Mesodermal cell (in vitro differentiated cells): ENCODE measurements at regions not wholly inside any gene's neighbourhood (a gene's known extent, or its start where the extent isn't known, plus 50 kb on each side); places are given as distances from the start of the nearest gene placed in this dataset.

Experiments used
- H3K27ac ChIP-seq: 2 replicates; pipeline ENCODE4 v1.7.0; 2013; ENCODE audit warnings: mild to moderate bottlenecking, low read depth, low read length, moderate library complexity; ENCODE audit not compliant: severe bottlenecking
- H3K36me3 ChIP-seq: 2 replicates; pipeline ENCODE4 v1.7.1; 2013; ENCODE audit warnings: mild to moderate bottlenecking, low read length, moderate library complexity; ENCODE audit not compliant: control insufficient read depth, insufficient read depth
- H3K4me1 ChIP-seq: one replicate; pipeline ENCODE4 v1.7.1; 2013; ENCODE audit warnings: mild to moderate bottlenecking, low read length; ENCODE audit not compliant: insufficient read depth, control insufficient read depth, poor library complexity, severe bottlenecking
- H3K4me3 ChIP-seq: 2 replicates; pipeline ENCODE4 v1.7.0; 2013; ENCODE audit warnings: low read length, control low read depth, mild to moderate bottlenecking; ENCODE audit not compliant: insufficient read depth, poor library complexity, severe bottlenecking; ENCODE audit errors: extremely low read depth
- H3K9me3 ChIP-seq: 2 replicates; pipeline ENCODE4 v1.7.1; 2013; ENCODE audit warnings: mild to moderate bottlenecking, low read length, moderate library complexity; ENCODE audit not compliant: control insufficient read depth
- WGBS, 2 experiments: methylation state at CpG; one replicate each; pipeline ENCODE4 v1.1.5; 2013; ENCODE audit warnings: missing lambda C conversion rate in 2 of 2; ENCODE audit not compliant: insufficient coverage in 2 of 2; 5-methylcytosine and 5-hydroxymethylcytosine counted together

GRCh38 chr1:118494998-118495397 is 310.0 kb upstream of the SPAG17 start:
- H3K27ac ChIP-seq: no peak overlapping the region
- H3K4me3 ChIP-seq: no peak overlapping the region
- no peaks in the 10 kb centered on the region for H3K4me1 ChIP-seq
- WGBS, 2 experiments: no CpG with 5 or more reads among the region's 1 CpG
- H3K36me3 ChIP-seq: no peaks in the 10 kb centered on the region
- no peaks in the 10 kb centered on the region for H3K9me3 ChIP-seq

DNA sequence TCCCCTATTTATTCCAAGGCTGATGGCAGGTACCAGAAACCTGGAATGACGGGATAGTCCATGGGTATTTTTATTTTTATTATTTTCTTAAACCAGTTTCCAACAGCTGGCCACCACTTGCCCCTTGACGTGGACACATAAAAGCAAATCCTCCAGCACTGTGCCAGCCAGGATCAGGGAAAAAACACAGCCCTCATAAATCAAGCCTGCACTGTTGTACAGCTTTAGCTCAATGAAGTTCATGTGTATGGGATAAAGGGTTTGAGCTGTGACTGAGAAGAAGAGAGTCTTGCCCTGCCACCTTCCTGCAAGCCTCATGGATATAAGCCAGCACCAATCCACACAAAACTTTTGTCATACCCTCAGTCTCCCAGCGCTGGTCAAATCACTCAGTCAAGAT is 303.8 kb upstream of the SPAG17 start:
- Histone ChIP-seq H3K4me3 (no peak overlapping the region), H3K9me3 (no peaks in the 10 kb centered on the region), H3K36me3 (no peaks in the 10 kb centered on the region), H3K27ac (no peak overlapping the region), H3K4me1 (no peaks in the 10 kb centered on the region)
- 100% methylated on average over 1 of the region's 3 CpGs; no CpG with 5 or more reads in 1 of the 2 experiments for WGBS, 2 experiments

DNA sequence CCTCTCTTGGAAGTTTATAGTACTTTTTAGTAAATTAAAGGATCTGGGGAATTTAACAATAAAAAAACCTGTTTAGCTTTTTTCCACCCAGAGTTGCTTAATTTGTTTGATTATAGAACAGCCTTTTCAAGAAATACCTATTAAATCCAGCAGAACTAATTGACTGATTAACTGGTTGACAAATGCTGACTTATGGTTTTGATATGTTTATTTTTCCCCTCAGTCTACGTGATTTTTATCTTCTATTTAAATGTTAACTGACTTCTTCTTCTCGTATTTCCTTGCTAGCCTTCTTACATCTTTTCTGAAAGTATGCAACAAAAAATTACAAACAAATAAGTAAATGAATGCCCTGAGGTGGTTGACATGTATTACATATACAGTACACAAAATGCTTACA is 302.9 kb upstream of the SPAG17 start:
- H3K4me1 ChIP-seq: no peaks in the 10 kb centered on the region
- no peaks in the 10 kb centered on the region for H3K36me3 ChIP-seq
- no peak overlapping the region for H3K27ac ChIP-seq
- H3K4me3 ChIP-seq: no peak overlapping the region
- 80% methylated on average over 1 of the region's 2 CpGs; no CpG with 5 or more reads in 1 of the 2 experiments for WGBS, 2 experiments
- no peaks in the 10 kb centered on the region for H3K9me3 ChIP-seq

DNA sequence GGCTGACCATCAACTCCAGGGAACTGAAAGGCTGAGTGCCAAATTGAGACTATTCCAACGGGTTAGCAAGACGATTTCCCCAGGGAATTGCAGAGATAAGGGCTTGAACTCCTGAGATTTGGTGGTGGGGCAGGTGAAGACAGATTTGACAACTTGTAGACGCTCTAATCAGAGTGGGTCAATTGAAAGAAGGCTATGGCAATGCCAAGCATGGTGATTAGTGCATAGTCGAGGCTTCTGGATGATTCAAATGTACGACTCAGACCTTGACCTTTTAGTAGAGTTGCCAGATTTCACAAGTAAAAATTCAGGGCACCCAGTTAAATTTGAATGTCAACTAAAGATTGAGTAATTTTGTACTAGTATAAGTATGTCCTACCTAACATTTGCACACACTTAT is 302.1 kb upstream of the SPAG17 start:
- no peak overlapping the region for H3K27ac ChIP-seq
- H3K4me3 ChIP-seq: no peak overlapping the region
- no peaks in the 10 kb centered on the region for H3K36me3 ChIP-seq
- 83 to 93% methylated on average over 4 to 5 of the region's 5 CpGs for WGBS, 2 experiments
- no peaks in the 10 kb centered on the region for H3K9me3 ChIP-seq
- no peaks in the 10 kb centered on the region for H3K4me1 ChIP-seq

DNA sequence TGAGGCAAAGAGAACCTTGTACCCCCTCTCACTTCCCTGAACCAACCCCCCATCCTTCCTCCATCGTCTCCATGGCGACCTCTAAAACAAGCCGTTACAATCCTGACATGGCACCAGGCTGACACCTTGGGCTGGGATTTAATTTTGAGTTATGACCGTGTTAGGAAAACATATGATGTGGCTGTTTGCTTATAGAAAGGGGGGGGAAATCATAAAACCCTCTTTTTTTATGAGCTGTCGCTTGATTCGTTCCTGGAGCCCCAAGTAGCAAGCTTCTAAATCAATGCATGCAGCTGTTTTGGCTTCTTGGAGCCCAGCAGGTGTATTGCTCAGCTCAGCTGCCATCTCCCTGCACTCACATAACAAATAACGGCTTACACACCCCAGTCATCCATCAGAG is 301.2 kb upstream of the SPAG17 start:
- H3K36me3 ChIP-seq: no peaks in the 10 kb centered on the region
- H3K27ac ChIP-seq: no peak overlapping the region
- 57 to 92% methylated on average over 3 of the region's 7 CpGs for WGBS, 2 experiments
- no peaks in the 10 kb centered on the region for H3K9me3 ChIP-seq
- H3K4me3 ChIP-seq: no peak overlapping the region
- no peaks in the 10 kb centered on the region for H3K4me1 ChIP-seq

DNA sequence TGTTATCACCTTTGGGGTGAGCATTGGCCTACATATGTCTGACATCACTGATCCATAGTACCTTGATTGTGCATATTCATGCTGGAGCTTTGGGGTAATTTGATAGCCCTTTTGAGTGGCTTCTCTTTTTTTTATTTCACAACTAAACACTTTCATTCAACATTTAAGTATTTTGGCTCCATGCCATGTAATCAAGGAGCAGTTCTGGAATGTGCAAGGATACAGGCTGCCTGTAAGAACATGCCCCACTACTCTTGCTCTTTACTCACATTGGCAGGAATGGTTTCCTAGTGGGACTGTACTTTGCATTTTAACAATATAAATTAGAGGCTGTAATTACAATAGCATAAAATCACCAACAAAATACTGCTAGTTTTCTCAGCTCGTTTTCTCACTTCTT is 300.7 kb upstream of the SPAG17 start:
- Histone ChIP-seq H3K9me3 (no peaks in the 10 kb centered on the region), H3K4me3 (no peak overlapping the region), H3K27ac (no peak overlapping the region), H3K36me3 (no peaks in the 10 kb centered on the region), H3K4me1 (no peaks in the 10 kb centered on the region)
- WGBS, 2 experiments: 43 to 60% methylated on average over 1 of the region's 1 CpG

DNA sequence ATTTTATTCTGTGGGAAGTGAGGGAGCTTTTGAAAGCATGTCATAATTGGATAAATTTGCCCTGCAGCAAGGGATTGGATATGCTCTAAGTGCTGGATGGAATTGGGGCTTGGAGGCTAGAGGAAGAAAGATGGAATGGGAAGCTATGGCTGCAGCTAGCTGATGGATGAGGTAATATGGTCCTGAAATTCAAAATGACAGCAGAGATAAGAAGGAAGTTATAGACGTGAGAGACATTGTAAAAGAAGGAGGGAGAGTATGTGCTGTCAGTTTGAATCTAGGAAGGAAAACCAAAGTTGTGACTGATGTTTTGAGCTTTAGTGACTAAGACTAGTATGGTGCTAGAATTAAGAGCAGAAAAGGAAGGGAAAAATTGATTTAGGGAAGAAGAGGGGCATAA is 299.9 kb upstream of the SPAG17 start:
- Histone ChIP-seq H3K36me3 (no peaks in the 10 kb centered on the region), H3K27ac (no peak overlapping the region), H3K4me3 (no peak overlapping the region), H3K9me3 (no peaks in the 10 kb centered on the region), H3K4me1 (no peaks in the 10 kb centered on the region)
- 83 to 87% methylated on average over 1 of the region's 1 CpG for WGBS, 2 experiments

DNA sequence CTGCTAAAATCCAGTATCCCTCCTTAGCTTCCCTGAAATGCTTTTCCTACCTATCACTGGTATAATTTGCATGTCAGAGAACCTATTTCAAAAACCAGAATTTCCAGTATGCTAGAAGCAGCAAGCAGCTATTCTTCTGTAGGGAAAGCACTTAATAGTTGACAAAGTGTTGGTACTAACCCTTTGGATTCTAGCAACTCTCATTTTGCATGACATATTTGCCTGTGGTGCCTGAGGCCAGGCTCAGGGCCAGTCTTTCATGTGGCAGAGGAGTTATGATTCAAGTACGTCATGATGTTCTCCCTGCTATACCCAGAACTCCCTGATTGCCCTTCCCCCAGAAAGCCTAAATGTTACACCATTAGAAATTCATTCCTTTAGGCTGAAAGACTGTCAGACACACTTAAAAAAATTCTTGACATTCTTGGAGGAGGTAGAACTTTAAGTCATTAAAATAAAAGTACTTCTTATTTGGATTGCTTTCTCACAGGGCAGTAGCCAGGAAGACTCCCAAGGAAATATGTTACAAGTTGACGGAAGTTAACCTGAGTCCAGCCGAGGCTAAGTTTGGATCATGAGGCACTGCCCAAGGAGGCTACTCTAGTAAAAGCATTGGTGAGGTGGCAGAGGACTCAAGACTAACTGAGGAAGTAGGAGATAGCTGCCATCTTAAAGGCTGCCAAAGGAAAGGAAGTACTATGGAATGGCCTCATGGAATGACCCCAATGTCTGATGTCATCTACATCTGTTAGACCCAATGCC is 298.4 kb upstream of the SPAG17 start:
- Histone ChIP-seq H3K36me3 (no peaks in the 10 kb centered on the region), H3K27ac (no peak overlapping the region), H3K9me3 (no peaks in the 10 kb centered on the region), H3K4me3 (no peak overlapping the region), H3K4me1 (no peaks in the 10 kb centered on the region)
- WGBS, 2 experiments: 87 to 93% methylated on average over 2 to 3 of the region's 3 CpGs

DNA sequence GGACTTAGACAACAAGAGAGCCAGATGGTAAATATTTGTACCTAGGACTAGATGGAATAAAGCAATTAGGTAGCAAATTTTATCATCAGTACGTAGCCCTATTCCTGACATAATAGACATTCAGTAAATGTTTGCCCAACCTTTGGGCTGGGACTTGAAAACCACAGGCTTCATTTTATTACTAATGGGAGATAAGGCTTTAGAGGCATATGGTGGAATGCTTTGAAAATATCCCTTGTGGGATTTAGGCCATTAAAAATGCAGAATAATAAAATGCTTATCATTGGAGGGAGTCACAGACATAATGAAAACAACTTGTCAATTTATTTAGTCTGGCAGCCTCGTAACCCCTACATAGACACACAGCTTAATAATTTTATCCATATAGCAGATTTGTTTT is 296.1 kb upstream of the SPAG17 start:
- Histone ChIP-seq H3K4me1 (no peaks in the 10 kb centered on the region), H3K4me3 (no peak overlapping the region), H3K9me3 (no peaks in the 10 kb centered on the region), H3K27ac (no peak overlapping the region), H3K36me3 (no peaks in the 10 kb centered on the region)
- no CpG with 5 or more reads among the region's 2 CpGs for WGBS, 2 experiments

DNA sequence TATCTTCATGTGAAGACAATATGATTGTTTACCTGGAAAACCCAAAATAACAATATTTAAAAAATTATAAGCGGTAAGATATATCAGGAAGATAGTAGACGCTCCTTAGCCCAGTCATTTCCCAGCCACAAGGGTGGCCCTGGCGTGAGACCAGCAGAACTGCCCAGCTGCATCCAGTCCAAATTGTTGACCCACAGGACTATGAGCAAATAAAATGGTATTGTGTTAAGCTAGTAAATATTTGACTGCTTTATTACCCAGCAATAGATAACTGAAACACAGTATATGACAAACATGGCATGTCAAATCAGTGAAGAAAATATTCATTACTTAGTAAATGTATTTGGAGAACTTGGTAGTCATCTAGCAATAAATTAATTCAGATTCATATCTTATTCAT is 294.3 kb upstream of the SPAG17 start:
- H3K27ac ChIP-seq: no peak overlapping the region
- no peak overlapping the region for H3K4me3 ChIP-seq
- no peaks in the 10 kb centered on the region for H3K4me1 ChIP-seq
- no peaks in the 10 kb centered on the region for H3K9me3 ChIP-seq
- H3K36me3 ChIP-seq: no peaks in the 10 kb centered on the region
- 100% methylated on average over 1 of the region's 3 CpGs; no CpG with 5 or more reads in 1 of the 2 experiments for WGBS, 2 experiments

DNA sequence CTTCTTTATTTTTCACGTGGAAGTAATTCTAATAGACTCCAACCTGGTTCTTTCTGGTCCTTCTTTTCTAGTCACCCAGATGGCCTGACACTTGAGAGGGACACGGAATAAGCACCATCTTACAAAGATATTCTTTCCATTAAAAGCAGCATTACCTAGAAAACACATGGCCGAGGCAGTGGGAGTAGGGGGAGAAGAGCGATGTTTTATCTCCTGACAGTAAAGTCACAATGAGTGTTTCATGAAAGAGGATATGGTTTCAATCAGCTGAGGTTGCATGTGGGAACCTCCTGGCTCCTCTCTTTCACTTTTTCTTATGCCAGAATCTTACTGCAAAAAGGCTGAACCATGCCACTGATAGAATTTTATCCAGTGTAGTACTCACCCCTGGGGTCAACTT is 288.8 kb upstream of the SPAG17 start:
- H3K27ac ChIP-seq: no peak overlapping the region
- WGBS, 2 experiments: 89% methylated on average over 2 of the region's 4 CpGs; no CpG with 5 or more reads in 1 of the 2 experiments

More for the DNA sequence above, 288.8 kb upstream of the SPAG17 start:
- Histone ChIP-seq H3K4me1 (no peaks in the 10 kb centered on the region), H3K4me3 (no peak overlapping the region), H3K36me3 (no peaks in the 10 kb centered on the region), H3K9me3 (no peaks in the 10 kb centered on the region)
